ENCODE measurements at regions not wholly inside any gene's neighbourhood (a gene's known extent, or its start where the extent isn't known, plus 50 kb on each side); places are given as distances from the start of the nearest gene placed in this dataset.

- TF ChIP-seq, protein P1, sequence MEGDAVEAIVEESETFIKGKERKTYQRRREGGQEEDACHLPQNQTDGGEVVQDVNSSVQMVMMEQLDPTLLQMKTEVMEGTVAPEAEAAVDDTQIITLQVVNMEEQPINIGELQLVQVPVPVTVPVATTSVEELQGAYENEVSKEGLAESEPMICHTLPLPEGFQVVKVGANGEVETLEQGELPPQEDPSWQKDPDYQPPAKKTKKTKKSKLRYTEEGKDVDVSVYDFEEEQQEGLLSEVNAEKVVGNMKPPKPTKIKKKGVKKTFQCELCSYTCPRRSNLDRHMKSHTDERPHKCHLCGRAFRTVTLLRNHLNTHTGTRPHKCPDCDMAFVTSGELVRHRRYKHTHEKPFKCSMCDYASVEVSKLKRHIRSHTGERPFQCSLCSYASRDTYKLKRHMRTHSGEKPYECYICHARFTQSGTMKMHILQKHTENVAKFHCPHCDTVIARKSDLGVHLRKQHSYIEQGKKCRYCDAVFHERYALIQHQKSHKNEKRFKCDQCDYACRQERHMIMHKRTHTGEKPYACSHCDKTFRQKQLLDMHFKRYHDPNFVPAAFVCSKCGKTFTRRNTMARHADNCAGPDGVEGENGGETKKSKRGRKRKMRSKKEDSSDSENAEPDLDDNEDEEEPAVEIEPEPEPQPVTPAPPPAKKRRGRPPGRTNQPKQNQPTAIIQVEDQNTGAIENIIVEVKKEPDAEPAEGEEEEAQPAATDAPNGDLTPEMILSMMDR (IDR thresholded peaks at IDR 0.05; ENCODE audit: borderline replicate concordance, extremely low read depth, low read length, poor library complexity, severe bottlenecking): no peak
- no peak for TF ChIP-seq EZH2 (IDR thresholded peaks at IDR 0.05; ENCODE audit: borderline replicate concordance, low read depth, low read length, severe bottlenecking)
These were observed 1014.5 kb downstream of the BRINP3 start for GRCh38 chr1:189463166-189463565.
